Lower leg skin (tissue), 3 donors: ENCODE measurements at regions not wholly inside any gene's neighbourhood (a gene's known extent, or its start where the extent isn't known, plus 50 kb on each side); places are given as distances from the start of the nearest gene placed in this dataset.

ENCODE experiments used
- CTCF ChIP-seq, 3 donors: fragments of 450-650 bp; IDR thresholded peaks; one replicate each; pipeline ENCODE4 v1.5.1; 2016; ENCODE audit warnings: antibody characterized with exemption in 3 of 3, mild to moderate bottlenecking in 3 of 3, moderate library complexity in 2 of 3
- POLR2A ChIP-seq, 2 donors: fragments of 450-650 bp; IDR thresholded peaks; one replicate each; pipeline ENCODE4 v1.6.1; 2016 to 2017; ENCODE audit warnings: antibody characterized with exemption in 2 of 2, mild to moderate bottlenecking in 1 of 2, moderate library complexity in 1 of 2

DNA sequence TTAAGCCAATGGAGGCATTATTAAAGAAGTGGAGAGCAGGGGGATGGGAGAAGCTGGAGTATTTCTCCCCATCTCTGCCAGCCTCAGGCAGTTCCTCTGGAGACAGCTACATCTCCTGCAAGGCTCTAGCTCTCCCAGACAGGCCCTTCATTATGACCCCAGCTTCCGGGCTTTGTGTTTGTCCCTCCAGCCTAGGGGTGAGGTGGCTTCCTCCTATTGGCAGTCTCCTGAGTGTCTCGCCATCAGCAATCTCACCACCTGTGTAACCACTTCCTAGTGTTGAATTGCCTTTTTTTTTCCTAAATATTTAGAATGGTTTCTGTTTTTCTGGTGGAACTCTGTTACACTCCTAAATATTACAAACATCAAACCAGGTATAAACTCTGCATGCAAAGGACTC is 122.3 kb downstream of the FAM174B start:
- no peak for TF ChIP-seq CTCF (IDR thresholded peaks at IDR 0.05)
- TF ChIP-seq POLR2A (IDR thresholded peaks at IDR 0.05), result no peak
